HEK293 (cell line): ENCODE measurements at regions not wholly inside any gene's neighbourhood (a gene's known extent, or its start where the extent isn't known, plus 50 kb on each side); places are given as distances from the start of the nearest gene placed in this dataset.

Experiments
- HOXA7 ChIP-seq: sonication (generic); formaldehyde crosslinking; IDR thresholded peaks from 2 replicates; pipeline ENCODE4 v1.8.1; 2022; ENCODE audit warnings: missing genetic modification reagents, borderline replicate concordance
- TRIM28 ChIP-seq: IDR thresholded peaks from 2 replicates; pipeline ENCODE4 v1.6.1; 2011; ENCODE audit warnings: low read length, control low read depth, borderline replicate concordance
- YY1 ChIP-seq: fragments of 450-650 bp; formaldehyde crosslinking; IDR thresholded peaks from 2 replicates; pipeline ENCODE4 v1.5.1; 2018; ENCODE audit warnings: missing biosample characterization, missing genetic modification characterization
- ZNF121 ChIP-seq: fragments of 450-650 bp; formaldehyde crosslinking; IDR thresholded peaks from 2 replicates; pipeline ENCODE4 v1.5.1; 2016; ENCODE audit warnings: missing biosample characterization, missing genetic modification characterization
- ZNF175 ChIP-seq: fragments of 450-650 bp; formaldehyde crosslinking; IDR thresholded peaks from 2 replicates; pipeline ENCODE4 v1.5.1; 2016; ENCODE audit warnings: missing biosample characterization, missing genetic modification characterization
- ZNF350 ChIP-seq: fragments of 450-650 bp; formaldehyde crosslinking; IDR thresholded peaks from 2 replicates; pipeline ENCODE4 v1.5.0; 2017; ENCODE audit warnings: missing biosample characterization, mild to moderate bottlenecking, missing genetic modification characterization
- ZNF548 ChIP-seq: fragments of 450-650 bp; formaldehyde crosslinking; IDR thresholded peaks from 2 replicates; pipeline ENCODE4 v1.5.1; 2016; ENCODE audit warnings: missing biosample characterization, missing genetic modification characterization
- ZNF561 ChIP-seq: fragments of 450-650 bp; IDR thresholded peaks from 2 replicates; pipeline ENCODE4 v1.5.1; 2018; ENCODE audit warnings: missing biosample characterization, missing genetic modification characterization, borderline replicate concordance
- ZNF830 ChIP-seq: fragments of 450-650 bp; IDR thresholded peaks from 2 replicates; pipeline ENCODE4 v1.5.0; 2018; ENCODE audit warnings: missing biosample characterization, missing genetic modification characterization, low read depth, mild to moderate bottlenecking, moderate library complexity
- TF ChIP-seq, protein P1 (sequence below): fragments of 450-650 bp; formaldehyde crosslinking; IDR thresholded peaks from 2 replicates; pipeline ENCODE4 v1.5.1; 2016; ENCODE audit warnings: missing biosample characterization, missing genetic modification characterization
- TF ChIP-seq, protein P2 (sequence below): fragments of 450-650 bp; formaldehyde crosslinking; IDR thresholded peaks from 2 replicates; pipeline ENCODE4 v1.5.1; 2016; ENCODE audit warnings: missing biosample characterization, missing genetic modification characterization, low read depth
- TF ChIP-seq, protein P3 (sequence below): fragments of 450-650 bp; formaldehyde crosslinking; IDR thresholded peaks from 2 replicates; pipeline ENCODE4 v1.5.1; 2016; ENCODE audit warnings: missing biosample characterization, missing genetic modification characterization

DNA sequence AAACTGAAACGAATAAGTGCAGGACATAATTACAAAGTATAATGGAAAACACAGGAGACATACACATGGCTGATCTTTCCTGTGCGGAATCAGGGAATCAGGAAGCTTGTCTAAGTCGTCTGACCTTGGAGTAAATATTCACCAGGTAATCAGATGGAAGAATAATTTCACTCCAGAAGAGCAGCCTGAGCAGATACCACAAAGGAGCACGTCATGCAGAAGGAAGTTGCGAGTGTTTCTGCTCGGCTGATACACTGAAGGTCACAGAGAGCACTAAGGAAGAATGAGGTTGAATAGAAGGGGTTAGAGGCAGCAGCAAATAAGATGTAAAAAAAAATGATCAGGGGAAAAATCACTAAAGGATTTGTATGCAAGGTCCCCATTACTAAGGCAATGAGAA is 122.3 kb upstream of the GPC6 start:
- TF ChIP-seq ZNF830 (no peak), ZNF548 (tag by site-specific recombination) (no peak), ZNF121 (no peak), TRIM28 (no peak), ZNF561 (no peak), HOXA7 (CRISPR knock-in tag) (no peak), YY1 (tag by site-specific recombination) (no peak), ZNF350 (tag by site-specific recombination) (no peak), ZNF175 (no peak)
- TF ChIP-seq, protein P1, sequence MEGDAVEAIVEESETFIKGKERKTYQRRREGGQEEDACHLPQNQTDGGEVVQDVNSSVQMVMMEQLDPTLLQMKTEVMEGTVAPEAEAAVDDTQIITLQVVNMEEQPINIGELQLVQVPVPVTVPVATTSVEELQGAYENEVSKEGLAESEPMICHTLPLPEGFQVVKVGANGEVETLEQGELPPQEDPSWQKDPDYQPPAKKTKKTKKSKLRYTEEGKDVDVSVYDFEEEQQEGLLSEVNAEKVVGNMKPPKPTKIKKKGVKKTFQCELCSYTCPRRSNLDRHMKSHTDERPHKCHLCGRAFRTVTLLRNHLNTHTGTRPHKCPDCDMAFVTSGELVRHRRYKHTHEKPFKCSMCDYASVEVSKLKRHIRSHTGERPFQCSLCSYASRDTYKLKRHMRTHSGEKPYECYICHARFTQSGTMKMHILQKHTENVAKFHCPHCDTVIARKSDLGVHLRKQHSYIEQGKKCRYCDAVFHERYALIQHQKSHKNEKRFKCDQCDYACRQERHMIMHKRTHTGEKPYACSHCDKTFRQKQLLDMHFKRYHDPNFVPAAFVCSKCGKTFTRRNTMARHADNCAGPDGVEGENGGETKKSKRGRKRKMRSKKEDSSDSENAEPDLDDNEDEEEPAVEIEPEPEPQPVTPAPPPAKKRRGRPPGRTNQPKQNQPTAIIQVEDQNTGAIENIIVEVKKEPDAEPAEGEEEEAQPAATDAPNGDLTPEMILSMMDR (tag by site-specific recombination), result no peak
- TF ChIP-seq, protein P2, sequence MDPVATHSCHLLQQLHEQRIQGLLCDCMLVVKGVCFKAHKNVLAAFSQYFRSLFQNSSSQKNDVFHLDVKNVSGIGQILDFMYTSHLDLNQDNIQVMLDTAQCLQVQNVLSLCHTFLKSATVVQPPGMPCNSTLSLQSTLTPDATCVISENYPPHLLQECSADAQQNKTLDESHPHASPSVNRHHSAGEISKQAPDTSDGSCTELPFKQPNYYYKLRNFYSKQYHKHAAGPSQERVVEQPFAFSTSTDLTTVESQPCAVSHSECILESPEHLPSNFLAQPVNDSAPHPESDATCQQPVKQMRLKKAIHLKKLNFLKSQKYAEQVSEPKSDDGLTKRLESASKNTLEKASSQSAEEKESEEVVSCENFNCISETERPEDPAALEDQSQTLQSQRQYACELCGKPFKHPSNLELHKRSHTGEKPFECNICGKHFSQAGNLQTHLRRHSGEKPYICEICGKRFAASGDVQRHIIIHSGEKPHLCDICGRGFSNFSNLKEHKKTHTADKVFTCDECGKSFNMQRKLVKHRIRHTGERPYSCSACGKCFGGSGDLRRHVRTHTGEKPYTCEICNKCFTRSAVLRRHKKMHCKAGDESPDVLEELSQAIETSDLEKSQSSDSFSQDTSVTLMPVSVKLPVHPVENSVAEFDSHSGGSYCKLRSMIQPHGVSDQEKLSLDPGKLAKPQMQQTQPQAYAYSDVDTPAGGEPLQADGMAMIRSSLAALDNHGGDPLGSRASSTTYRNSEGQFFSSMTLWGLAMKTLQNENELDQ (tag by site-specific recombination), result no peak
- TF ChIP-seq, protein P3, sequence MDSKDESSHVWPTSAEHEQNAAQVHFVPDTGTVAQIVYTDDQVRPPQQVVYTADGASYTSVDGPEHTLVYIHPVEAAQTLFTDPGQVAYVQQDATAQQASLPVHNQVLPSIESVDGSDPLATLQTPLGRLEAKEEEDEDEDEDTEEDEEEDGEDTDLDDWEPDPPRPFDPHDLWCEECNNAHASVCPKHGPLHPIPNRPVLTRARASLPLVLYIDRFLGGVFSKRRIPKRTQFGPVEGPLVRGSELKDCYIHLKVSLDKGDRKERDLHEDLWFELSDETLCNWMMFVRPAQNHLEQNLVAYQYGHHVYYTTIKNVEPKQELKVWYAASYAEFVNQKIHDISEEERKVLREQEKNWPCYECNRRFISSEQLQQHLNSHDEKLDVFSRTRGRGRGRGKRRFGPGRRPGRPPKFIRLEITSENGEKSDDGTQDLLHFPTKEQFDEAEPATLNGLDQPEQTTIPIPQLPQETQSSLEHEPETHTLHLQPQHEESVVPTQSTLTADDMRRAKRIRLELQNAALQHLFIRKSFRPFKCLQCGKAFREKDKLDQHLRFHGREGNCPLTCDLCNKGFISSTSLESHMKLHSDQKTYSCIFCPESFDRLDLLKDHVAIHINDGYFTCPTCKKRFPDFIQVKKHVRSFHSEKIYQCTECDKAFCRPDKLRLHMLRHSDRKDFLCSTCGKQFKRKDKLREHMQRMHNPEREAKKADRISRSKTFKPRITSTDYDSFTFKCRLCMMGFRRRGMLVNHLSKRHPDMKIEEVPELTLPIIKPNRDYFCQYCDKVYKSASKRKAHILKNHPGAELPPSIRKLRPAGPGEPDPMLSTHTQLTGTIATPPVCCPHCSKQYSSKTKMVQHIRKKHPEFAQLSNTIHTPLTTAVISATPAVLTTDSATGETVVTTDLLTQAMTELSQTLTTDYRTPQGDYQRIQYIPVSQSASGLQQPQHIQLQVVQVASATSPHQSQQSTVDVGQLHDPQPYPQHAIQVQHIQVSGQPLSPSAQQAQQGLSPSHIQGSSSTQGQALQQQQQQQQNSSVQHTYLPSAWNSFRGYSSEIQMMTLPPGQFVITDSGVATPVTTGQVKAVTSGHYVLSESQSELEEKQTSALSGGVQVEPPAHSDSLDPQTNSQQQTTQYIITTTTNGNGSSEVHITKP (tag by site-specific recombination), result no peak
